HG02981 (cell line): ENCODE measurements at regions not wholly inside any gene's neighbourhood (a gene's known extent, or its start where the extent isn't known, plus 50 kb on each side); places are given as distances from the start of the nearest gene placed in this dataset.
"Not testable (repeated sequence)": the region's sequence is repeated elsewhere in the genome, so short reads cannot be mapped to it uniquely, and the experiment has no call there.

Experiments used
- ATAC-seq: cut with Tn5 transposase; IDR thresholded peaks from one replicate; pipeline ENCODE4 v1.9.1; 2021; ENCODE audit warnings: mild to moderate bottlenecking, moderate library complexity; ENCODE audit not compliant: unreplicated experiment

DNA sequence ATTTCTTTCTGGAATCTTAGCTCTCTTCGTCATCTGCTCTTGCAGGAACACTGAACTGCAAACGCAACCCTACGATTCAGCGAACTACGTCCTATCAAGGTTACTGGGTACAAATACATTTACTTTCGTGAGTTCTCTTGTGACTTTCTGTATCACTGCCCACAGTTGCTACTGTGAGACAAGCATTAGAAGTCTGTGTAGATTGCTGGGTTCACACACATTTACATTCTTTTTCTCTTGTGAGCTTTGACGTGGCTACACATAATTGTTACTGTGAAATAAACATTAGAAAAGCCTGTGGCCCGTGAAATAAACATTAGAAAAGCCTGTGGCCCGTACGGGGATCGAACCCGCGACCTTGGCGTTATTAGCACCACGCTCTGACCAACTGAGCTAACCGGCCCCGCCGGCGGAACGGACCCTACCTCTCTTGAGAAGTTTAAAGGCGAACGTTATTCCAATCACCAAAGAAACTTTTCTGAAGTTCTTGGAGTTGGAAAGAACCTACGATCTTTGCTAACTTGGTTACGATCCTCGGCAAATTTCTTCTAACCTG is 61.2 kb upstream of the ZNF322 start:
- ATAC-seq, result not testable (repeated sequence)

DNA sequence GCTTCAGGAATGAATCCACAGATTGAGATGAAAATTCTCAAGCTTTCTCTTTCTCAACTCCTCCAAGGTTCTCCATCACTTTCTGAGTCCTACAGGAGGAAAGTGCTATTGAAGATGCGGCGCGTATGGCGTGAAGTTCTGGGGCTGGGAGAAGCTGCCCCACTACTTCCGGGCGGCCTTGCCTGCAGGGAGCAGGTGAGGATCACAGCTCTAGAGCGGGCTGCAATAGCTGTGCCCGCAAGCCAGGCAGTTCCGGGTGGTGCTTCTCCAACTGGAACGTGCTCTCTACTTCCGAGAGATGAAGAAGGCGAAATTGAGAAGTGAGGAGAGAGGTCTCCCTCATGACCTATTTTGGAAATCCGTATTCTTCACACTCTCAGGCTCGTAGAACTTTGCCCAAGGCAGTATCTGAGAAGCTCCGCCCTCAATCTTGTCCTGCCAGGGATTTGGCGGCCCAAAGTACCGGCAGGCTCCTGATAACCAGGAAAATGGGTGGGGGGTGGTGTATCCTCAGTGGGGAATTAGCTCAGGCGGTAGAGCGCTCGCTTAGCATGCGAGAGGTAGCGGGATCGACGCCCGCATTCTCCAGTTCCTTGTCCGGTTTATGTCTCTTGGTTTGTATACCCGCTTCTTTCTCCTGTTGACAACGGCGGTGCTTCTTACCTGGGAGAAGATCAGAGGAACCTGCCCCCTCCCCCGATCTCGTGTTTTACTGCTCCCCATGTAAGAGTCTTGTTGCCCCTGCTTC is 70.6 kb upstream of the ZNF322 start:
- ATAC-seq, result not testable (repeated sequence)

- ATAC-seq, result not testable (repeated sequence)
Observed at GRCh38 chr6:26734776-26735472, 75.4 kb upstream of the ZNF322 start.

DNA sequence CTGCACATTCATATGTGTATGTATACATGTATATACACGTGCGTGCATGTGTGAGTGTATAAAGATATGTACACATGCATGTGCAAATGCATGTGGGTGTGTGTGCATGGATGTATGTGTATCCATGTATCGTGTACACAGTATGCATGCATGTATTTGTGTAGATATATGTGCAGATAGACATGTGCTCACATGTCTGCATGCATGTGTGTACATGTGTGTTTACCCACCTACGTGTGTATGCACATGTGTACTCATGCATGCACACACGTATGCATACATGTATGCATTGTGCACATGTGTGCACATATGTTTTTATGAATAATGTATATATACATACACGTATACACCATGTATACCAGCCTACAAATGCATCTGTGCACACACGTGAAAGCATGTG is 80.3 kb upstream of the ZNF322 start:
- ATAC-seq, result no peak

DNA sequence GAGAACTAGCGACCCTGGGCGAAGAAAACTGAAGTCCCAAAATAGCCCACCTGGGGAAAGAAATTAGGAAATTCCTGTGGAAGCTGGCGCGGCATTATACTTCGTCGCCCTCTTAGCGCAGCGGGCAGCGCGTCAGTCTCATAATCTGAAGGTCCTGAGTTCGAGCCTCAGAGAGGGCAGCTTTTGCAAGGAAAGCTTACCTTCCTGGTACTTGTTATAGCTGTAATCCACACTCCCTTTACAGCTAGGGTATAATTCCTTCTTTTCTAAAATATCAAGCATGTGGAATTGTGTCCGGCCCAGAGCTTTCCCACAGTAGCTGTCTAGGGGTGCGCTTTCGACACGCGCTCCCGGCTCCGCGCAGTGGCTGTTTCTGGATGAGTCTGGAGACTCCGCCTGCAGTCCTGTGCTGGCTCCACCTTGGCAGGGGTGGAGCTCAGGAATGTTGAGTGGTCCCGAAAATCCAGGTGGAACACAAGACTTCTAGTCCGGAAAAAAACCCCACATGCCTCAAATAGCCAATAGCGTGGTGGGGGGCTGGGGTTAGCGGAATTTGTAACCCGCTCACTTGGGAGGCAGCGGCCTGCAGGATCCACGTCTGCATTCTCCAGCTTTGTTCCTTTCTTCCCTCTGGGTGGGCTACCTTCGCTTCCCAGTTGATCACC is 83.7 kb upstream of the ZNF322 start:
- no peak for ATAC-seq

- ATAC-seq, result no peak
Observed at GRCh38 chr6:26743941-26744699, 84.6 kb upstream of the ZNF322 start.

DNA sequence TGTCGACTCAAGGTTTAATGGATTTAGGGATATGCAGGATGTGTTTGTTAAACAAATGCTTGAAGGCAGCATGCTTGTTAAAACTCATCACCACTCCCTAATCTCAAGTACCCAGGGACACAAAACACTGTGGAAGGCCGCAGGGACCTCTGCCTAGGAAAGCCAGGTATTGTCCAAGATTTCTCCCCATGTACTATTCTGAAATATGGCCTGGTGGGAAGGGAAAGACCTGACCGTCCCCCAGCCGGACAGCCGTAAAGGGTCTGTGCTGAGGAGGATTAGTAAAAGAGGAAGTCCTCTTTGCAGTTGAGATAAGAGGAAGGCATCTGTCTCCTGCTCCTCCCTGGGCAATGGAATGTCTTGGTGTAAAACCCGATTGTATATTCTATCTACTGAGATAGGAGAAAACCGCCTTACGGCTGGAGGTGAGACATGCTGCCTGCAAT is 85.3 kb upstream of the ZNF322 start:
- not testable (repeated sequence) for ATAC-seq

GRCh38 chr6:26745964-26746363 is 86.4 kb upstream of the ZNF322 start:
- not testable (repeated sequence) for ATAC-seq

- not testable (repeated sequence) for ATAC-seq
Observed at GRCh38 chr6:26749126-26749758, 89.7 kb upstream of the ZNF322 start.

- not testable (repeated sequence) for ATAC-seq
Observed at GRCh38 chr6:26749759-26750126, 90.2 kb upstream of the ZNF322 start.

GRCh38 chr6:26754212-26754611 is 94.7 kb upstream of the ZNF322 start:
- ATAC-seq, result no peak

DNA sequence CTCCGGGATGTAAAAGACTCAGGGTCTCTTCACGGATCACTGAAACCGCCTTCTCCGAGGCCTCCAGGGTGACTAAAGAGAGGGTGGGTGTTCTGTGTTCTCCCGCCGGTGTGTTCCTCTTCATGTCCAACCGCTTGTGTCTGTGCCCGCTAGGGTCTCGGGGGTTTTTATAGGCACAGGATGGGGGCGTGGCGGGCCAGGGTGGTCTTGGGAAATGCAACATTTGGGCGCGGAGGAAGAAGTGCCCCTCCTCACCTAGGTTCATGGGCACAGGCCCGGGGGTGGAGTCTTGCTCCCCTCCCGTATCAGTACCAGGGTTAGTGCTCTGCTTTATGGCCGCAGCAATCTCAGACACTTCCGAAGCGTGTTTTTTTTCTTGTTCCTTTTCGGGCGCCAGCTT is 95.3 kb upstream of the ZNF322 start:
- not testable (repeated sequence) for ATAC-seq

DNA sequence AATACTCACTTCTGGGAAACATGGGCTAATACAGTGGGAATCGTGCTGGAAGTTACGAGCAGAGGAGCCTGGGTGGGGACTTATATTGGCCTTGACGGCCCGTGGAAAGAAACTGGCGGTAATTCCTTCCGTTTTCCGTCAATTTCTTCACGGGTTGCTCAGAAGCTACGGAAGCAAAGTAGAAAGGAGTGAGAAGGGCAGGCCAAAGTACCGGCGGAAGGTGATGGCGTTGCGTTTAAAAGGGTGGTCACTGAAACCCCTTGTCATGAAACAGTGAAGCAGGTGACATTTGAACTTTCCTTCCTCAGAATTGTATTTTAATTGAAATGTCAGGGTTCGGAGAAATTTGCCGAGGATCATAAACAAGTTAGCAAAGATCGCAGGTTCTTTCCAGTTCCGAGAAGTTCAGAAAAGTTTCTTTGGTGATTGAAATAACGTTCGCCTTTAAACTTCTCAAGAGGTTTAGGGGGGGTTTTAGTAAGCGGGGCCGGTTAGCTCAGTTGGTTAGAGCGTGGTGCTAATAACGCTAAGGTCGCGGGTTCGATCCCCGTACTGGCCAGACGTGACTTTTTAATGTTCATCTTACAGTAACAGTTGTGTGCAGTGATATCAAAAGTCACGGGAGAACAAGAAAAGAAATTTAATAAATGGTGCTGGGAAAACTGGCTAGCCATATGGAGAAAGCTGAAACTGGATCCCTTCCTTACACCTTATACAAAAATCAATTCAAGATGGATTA is 96.7 kb upstream of the ZNF322 start:
- not testable (repeated sequence) for ATAC-seq

DNA sequence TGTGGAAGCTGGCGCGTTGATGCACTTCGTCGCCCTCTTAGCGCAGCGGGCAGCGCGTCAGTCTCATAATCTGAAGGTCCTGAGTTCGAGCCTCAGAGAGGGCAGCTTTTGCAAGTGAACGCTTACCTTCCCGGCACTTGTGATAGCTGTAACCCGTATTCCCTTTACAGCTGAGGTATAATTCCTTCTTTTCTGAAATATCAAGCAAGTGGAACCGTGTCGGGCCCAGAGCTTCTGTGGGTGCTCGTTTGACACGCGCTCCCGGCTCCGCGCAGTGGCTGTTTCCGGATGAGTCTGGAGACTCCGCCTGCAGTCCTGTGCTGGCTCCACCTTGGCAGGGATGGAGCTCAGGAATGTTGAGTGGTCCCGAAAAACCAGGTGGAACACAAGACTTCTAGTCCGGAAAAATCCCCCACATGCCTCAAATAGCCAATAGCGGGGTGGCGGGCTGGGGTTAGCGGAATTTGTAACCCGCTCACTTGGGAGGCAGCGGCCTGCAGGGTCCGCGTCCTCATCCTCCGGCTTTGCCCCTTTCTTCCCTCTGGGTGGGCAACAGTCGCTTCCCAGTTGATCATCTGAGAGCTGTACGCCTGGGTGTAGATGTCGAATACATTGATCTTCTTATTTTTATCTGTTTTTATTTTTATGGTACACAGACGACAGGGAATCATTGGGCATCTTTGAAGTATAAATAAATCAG is 106.8 kb upstream of the ZNF322 start:
- not testable (repeated sequence) for ATAC-seq

DNA sequence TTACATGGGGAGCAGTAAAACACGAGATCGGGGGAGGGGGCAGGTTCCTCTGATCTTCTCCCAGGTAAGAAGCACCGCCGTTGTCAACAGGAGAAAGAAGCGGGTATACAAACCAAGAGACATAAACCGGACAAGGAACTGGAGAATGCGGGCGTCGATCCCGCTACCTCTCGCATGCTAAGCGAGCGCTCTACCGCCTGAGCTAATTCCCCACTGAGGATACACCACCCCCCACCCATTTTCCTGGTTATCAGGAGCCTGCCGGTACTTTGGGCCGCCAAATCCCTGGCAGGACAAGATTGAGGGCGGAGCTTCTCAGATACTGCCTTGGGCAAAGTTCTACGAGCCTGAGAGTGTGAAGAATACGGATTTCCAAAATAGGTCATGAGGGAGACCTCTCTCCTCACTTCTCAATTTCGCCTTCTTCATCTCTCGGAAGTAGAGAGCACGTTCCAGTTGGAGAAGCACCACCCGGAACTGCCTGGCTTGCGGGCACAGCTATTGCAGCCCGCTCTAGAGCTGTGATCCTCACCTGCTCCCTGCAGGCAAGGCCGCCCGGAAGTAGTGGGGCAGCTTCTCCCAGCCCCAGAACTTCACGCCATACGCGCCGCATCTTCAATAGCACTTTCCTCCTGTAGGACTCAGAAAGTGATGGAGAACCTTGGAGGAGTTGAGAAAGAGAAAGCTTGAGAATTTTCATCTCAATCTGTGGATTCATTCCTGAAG is 111.6 kb upstream of the ZNF322 start:
- ATAC-seq, result not testable (repeated sequence)

- not testable (repeated sequence) for ATAC-seq
Observed at GRCh38 chr6:26773414-26773813, 113.9 kb upstream of the ZNF322 start.

GRCh38 chr6:26780563-26780962 is 121.0 kb upstream of the ZNF322 start:
- ATAC-seq, result not testable (repeated sequence)
